HepG2 (cell line): ENCODE measurements at regions not wholly inside any gene's neighbourhood (a gene's known extent, or its start where the extent isn't known, plus 50 kb on each side); places are given as distances from the start of the nearest gene placed in this dataset.

Source experiments
- ATAC-seq: fragments of 200-7000 bp; cut with Tn5 transposase; 3 replicates; pipeline ENCODE4 v1.9.1; 2020; ENCODE audit warnings: mild to moderate bottlenecking, moderate library complexity
- BruUV-seq: library from RNA; stranded (reverse); fragments of 400-500 nt; replicated peaks from 2 replicates; lab custom pipeline; 2021; lab: Mats Ljungman, UMichigan
- CTCF ChIA-PET: fragments of 300-600 bp; formaldehyde crosslinking; extraction: SDS; loops from one replicate; lab custom pipeline; 2021; ENCODE audit warnings: low total read pairs, inconsistent platforms, low intra/inter-chr PET ratio; lab: Yijun Ruan, JAX
- POLR2A ChIA-PET: fragments of 350-600 bp; sonication (Branson Sonifier 250); formaldehyde crosslinking; loops from one replicate; lab custom pipeline; 2020; ENCODE audit warnings: antibody characterized with exemption, inconsistent platforms; lab: Yijun Ruan, JAX
- DNase-seq: peaks from one replicate; pipeline ENCODE4 v3.0.0-alpha.2; 2015; ENCODE audit warnings: low spot score
- FAIRE-seq: peaks from 3 replicates; lab custom pipeline; 2011; peaks lifted over from hg19 to GRCh38; lab: Jason Lieb, UNC
- H2AFZ ChIP-seq: one replicate; pipeline ENCODE4 v1.6.1; 2011; ENCODE audit warnings: low read length, inconsistent platforms
- H3K27ac ChIP-seq: fragments of 300-600 bp; 3 replicates; pipeline ENCODE4 v1.8.0; 2011; ENCODE audit warnings: mixed run types, mild to moderate bottlenecking, mixed read lengths, low read length, inconsistent platforms; ENCODE audit not compliant: insufficient read depth; ENCODE audit errors: extremely low read length
- H3K27me3 ChIP-seq, 2 experiments: fragments of 200-600 bp in 1 of 2; 2 replicates in 1 of 2; 3 replicates in 1 of 2; pipeline versions ENCODE4 v1.6.0 to v1.8.0; 2011; ENCODE audit warnings: low read length in 2 of 2, mild to moderate bottlenecking in 2 of 2, moderate library complexity in 2 of 2, inconsistent platforms in 1 of 2; ENCODE audit not compliant: insufficient read depth in 2 of 2, control insufficient read depth in 1 of 2
- H3K36me3 ChIP-seq, 2 experiments: fragments of 200-600 bp in 1 of 2; replicated peaks in 1 of 2; 2 replicates in 1 of 2; 3 replicates in 1 of 2; pipeline versions ENCODE4 v1.5.1 to v1.8.0; 2011; ENCODE audit warnings: low read length in 2 of 2, inconsistent platforms in 1 of 2; ENCODE audit not compliant: insufficient read depth in 2 of 2, control insufficient read depth in 1 of 2
- H3K4me1 ChIP-seq: 2 replicates; pipeline ENCODE4 v1.5.1; 2012; ENCODE audit warnings: low read length, inconsistent platforms; ENCODE audit not compliant: insufficient read depth
- H3K4me2 ChIP-seq: 2 replicates; pipeline ENCODE4 v1.6.0; 2011; ENCODE audit warnings: low read depth, low read length, inconsistent platforms
- H3K4me3 ChIP-seq, 3 experiments: fragments of 200-600 bp in 1 of 3; sonication (generic), shearing (Covaris generic) in 1 of 3; replicated peaks in 1 of 3; 2 replicates each; pipeline ENCODE4 v1.5.1; 2011 to 2016; ENCODE audit warnings: low read length in 3 of 3, inconsistent platforms in 2 of 3, low read depth in 2 of 3, mild to moderate bottlenecking in 2 of 3, control low read depth in 1 of 3, mixed read lengths in 1 of 3; ENCODE audit not compliant: insufficient read depth in 1 of 3
- H3K79me2 ChIP-seq: one replicate; pipeline ENCODE4 v1.6.1; 2011; ENCODE audit warnings: low read length, inconsistent platforms; ENCODE audit not compliant: insufficient read depth
- H3K9ac ChIP-seq: 2 replicates; pipeline ENCODE4 v1.6.0; 2011; ENCODE audit warnings: mild to moderate bottlenecking, low read depth, low read length, inconsistent platforms; ENCODE audit not compliant: insufficient read depth
- H3K9me3 ChIP-seq: 2 replicates; pipeline ENCODE4 v1.5.1; 2012; ENCODE audit warnings: mild to moderate bottlenecking, low read length
- H4K20me1 ChIP-seq: 2 replicates; pipeline ENCODE4 v1.6.0; 2011; ENCODE audit warnings: inconsistent platforms, mild to moderate bottlenecking, low read length, moderate library complexity; ENCODE audit not compliant: insufficient read depth
- ATAD3A ChIP-seq: sonication (generic); formaldehyde crosslinking; IDR thresholded peaks from 2 replicates; pipeline ENCODE4 v1.4.0; 2020; ENCODE audit warnings: missing genetic modification reagents
- ATF1 ChIP-seq: IDR thresholded peaks from 2 replicates; pipeline ENCODE4 v1.6.1; 2016; ENCODE audit warnings: mild to moderate bottlenecking, control low read depth
- BATF2 ChIP-seq: sonication (generic); formaldehyde crosslinking; IDR thresholded peaks from 2 replicates; pipeline ENCODE4 v1.8.0; 2022; ENCODE audit warnings: mild to moderate bottlenecking, missing genetic modification reagents, moderate library complexity
- FOXK2 ChIP-seq: fragments of 450-650 bp; IDR thresholded peaks from 2 replicates; pipeline ENCODE4 v1.6.1; 2016
- HNRNPK ChIP-seq: fragments of 200-400 bp; formaldehyde crosslinking; IDR thresholded peaks from 2 replicates; pipeline ENCODE4 v1.6.1; 2018; ENCODE audit warnings: low read length, low read depth, moderate library complexity, mild to moderate bottlenecking; ENCODE audit not compliant: poor library complexity, severe bottlenecking
- KLF12 ChIP-seq: sonication (generic); formaldehyde crosslinking; IDR thresholded peaks from 2 replicates; pipeline ENCODE4 v1.4.0; 2020; ENCODE audit warnings: missing genetic modification reagents, borderline replicate concordance
- LRRFIP1 ChIP-seq: sonication (generic); formaldehyde crosslinking; conservative IDR thresholded peaks from 2 replicates; pipeline ENCODE4 v1.4.0; 2020; ENCODE audit warnings: missing genetic modification reagents
- PHF8 ChIP-seq: sonication (generic); formaldehyde crosslinking; IDR thresholded peaks from 2 replicates; pipeline ENCODE4 v1.5.0; 2020; ENCODE audit warnings: missing genetic modification reagents
- PRMT3 ChIP-seq: sonication (generic); formaldehyde crosslinking; IDR thresholded peaks from 2 replicates; pipeline ENCODE4 v1.8.1; 2022; ENCODE audit warnings: low read depth, mild to moderate bottlenecking, moderate library complexity, missing genetic modification reagents, borderline replicate concordance
- RFX1 ChIP-seq: fragments of 450-650 bp; IDR thresholded peaks from 2 replicates; pipeline ENCODE4 v1.6.1; 2017
- TBP ChIP-seq: sonication (generic); formaldehyde crosslinking; IDR thresholded peaks from 2 replicates; pipeline ENCODE4 v1.5.0; 2020; ENCODE audit warnings: missing genetic modification reagents
- ZFYVE20 ChIP-seq: sonication (generic); formaldehyde crosslinking; IDR thresholded peaks from 2 replicates; pipeline ENCODE4 v1.8.0; 2023; ENCODE audit warnings: low read depth, mild to moderate bottlenecking, moderate library complexity, missing genetic modification reagents, borderline replicate concordance
- ZNF3 ChIP-seq: IDR thresholded peaks from 2 replicates; pipeline ENCODE4 v1.7.0; 2017; ENCODE audit warnings: inconsistent platforms
- ZNF34 ChIP-seq: sonication (generic); formaldehyde crosslinking; IDR thresholded peaks from 2 replicates; pipeline ENCODE4 v1.4.0; 2020; ENCODE audit warnings: mild to moderate bottlenecking, missing genetic modification reagents, borderline replicate concordance
- WGBS: methylation state at CpG from one replicate; pipeline ENCODE4 v1.1.6; 2017; ENCODE audit warnings: low lambda C conversion rate; 5-methylcytosine and 5-hydroxymethylcytosine counted together
- in situ Hi-C: cut with HindIII; loops from 2 replicates; pipeline ENCODE4 v1.10.0; 2017; ENCODE audit warnings: low pct_unique_long_range_greater_than_20kb; ENCODE audit not compliant: extremely low pct_ligation_motif_present
- intact Hi-C: fragments of 100-400 bp; cut with micrococcal nuclease; formaldehyde crosslinking; loops from one replicate; pipeline ENCODE4 v1.10.0; 2022; ENCODE audit not compliant: unreplicated experiment

DNA sequence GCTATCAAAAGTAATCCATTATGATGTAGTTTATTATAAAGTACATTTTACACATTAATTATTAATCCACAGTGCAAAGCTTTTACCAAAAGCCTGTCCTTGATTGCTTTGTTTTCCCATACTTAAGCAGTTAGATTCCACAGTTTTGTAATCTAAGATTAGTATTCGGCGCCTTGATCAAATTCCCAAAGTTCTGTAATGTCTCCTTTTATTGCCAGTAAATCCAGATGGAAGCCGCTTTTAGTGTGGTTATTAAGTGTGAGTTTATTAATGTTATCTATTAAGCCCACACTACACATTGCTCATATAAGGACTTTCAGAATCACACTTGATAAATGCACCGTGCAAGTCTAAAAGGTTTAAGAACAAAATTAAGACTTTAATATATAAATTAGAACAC is 199.2 kb upstream of the PKN2 start:
- CTCF ChIA-PET, result no interaction called here
- no peak for ATAC-seq
- H4K20me1 ChIP-seq, result no peaks in the 10 kb centered on the region

GRCh38 chr1:88488237-88488636 is 195.8 kb upstream of the PKN2 start:
- FAIRE-seq (no peak), DNase-seq (no peak), ATAC-seq (no peak)
- ChIA-PET CTCF (no interaction called here), POLR2A (no interaction called here)
- H3K9ac ChIP-seq, result no peak overlapping the region
- no peak overlapping the region for H2AFZ ChIP-seq
- no peaks in the 10 kb centered on the region for H3K79me2 ChIP-seq
- H3K27ac ChIP-seq, result no peak overlapping the region
- BruUV-seq, result no TSS peak
- in situ Hi-C loops, result no loop called here
- H4K20me1 ChIP-seq, result no peaks in the 10 kb centered on the region
- no peaks in the 10 kb centered on the region for H3K4me1 ChIP-seq
- H3K27me3 ChIP-seq, result no peaks in the 10 kb centered on the region; a peak in 1 of 5 replicates
- H3K9me3 ChIP-seq, result no peaks in the 10 kb centered on the region
- no peak overlapping the region for H3K4me2 ChIP-seq
- intact Hi-C loops, result no loop called here
- H3K4me3 ChIP-seq, result no peak overlapping the region
- H3K36me3 ChIP-seq, result no peaks in the 10 kb centered on the region
- 10% methylated on average over 4 of the region's 4 CpGs for WGBS
- no peak for TF ChIP-seq PHF8 (CRISPR knock-in tag)
- no peak for TF ChIP-seq ZNF34 (CRISPR knock-in tag)
- TF ChIP-seq ATF1 (CRISPR knock-in tag), result no peak
- TF ChIP-seq LRRFIP1, result no peak
- TF ChIP-seq BATF2 (CRISPR knock-in tag), result no peak
- TF ChIP-seq ATAD3A (CRISPR knock-in tag), result no peak
- no peak for TF ChIP-seq PRMT3 (CRISPR knock-in tag)
- no peak for TF ChIP-seq ZFYVE20 (CRISPR knock-in tag)
- no peak for TF ChIP-seq RFX1
- no peak for TF ChIP-seq TBP (CRISPR knock-in tag)

More for the DNA sequence above, 199.2 kb upstream of the PKN2 start:
- Histone ChIP-seq H3K27me3 (no peaks in the 10 kb centered on the region; a peak in 1 of 5 replicates), H3K79me2 (no peaks in the 10 kb centered on the region), H3K9ac (no peak overlapping the region), H3K36me3 (no peaks in the 10 kb centered on the region), H3K4me1 (no peaks in the 10 kb centered on the region), H3K27ac (no peak overlapping the region), H3K4me3 (no peak overlapping the region), H3K9me3 (no peaks in the 10 kb centered on the region), H3K4me2 (no peak overlapping the region), H2AFZ (no peak overlapping the region)
- FAIRE-seq (no peak), DNase-seq (no peak)
- 72% methylated on average over 4 of the region's 4 CpGs for WGBS
- POLR2A ChIA-PET, result no interaction called here
- in situ Hi-C loops (no loop called here), intact Hi-C loops (no loop called here)
- no TSS peak for BruUV-seq
- no peak for TF ChIP-seq FOXK2
- no peak for TF ChIP-seq HNRNPK
- TF ChIP-seq KLF12 (CRISPR knock-in tag), result no peak
- TF ChIP-seq ZNF3 (CRISPR knock-in tag), result no peak
